ENCODE measurements at regions not wholly inside any gene's neighbourhood (a gene's known extent, or its start where the extent isn't known, plus 50 kb on each side); places are given as distances from the start of the nearest gene placed in this dataset.

- TF ChIP-seq CTCF (IDR thresholded peaks at IDR 0.05; ENCODE audit: low read length) (no peak), EZH2 (IDR thresholded peaks at IDR 0.05; ENCODE audit: borderline replicate concordance, low read length) (no peak)
These were observed 273.3 kb downstream of the RPLP1 start for GRCh38 chr15:69725957-69726356.
